HG03460 (cell line): ENCODE measurements at regions not wholly inside any gene's neighbourhood (a gene's known extent, or its start where the extent isn't known, plus 50 kb on each side); places are given as distances from the start of the nearest gene placed in this dataset.
"Not testable (repeated sequence)": the region's sequence is repeated elsewhere in the genome, so short reads cannot be mapped to it uniquely, and the experiment has no call there.

Experiments used
- ATAC-seq: cut with Tn5 transposase; IDR thresholded peaks from one replicate; pipeline ENCODE4 v1.9.1; 2021; ENCODE audit not compliant: unreplicated experiment

DNA sequence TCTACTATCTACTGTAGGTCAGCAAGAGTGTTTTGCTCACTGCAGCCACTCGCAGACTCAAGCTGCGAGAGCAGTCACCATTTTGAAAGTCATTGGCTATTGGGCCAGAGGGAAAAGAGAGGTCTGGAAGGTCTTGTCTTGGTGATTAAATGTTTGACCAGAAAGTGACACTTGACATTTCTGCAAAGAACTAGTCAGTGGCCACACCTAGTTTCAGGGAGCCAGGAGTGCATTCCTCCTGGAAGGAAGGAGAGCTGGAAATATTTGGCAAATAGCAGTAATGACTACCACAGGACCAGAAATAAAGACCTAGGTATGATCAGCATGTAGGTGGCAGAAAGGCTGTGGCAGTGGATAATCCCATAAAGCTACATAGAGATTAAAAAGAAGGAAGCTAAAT is 440.0 kb upstream of the PLXNA2 start:
- no peak for ATAC-seq

DNA sequence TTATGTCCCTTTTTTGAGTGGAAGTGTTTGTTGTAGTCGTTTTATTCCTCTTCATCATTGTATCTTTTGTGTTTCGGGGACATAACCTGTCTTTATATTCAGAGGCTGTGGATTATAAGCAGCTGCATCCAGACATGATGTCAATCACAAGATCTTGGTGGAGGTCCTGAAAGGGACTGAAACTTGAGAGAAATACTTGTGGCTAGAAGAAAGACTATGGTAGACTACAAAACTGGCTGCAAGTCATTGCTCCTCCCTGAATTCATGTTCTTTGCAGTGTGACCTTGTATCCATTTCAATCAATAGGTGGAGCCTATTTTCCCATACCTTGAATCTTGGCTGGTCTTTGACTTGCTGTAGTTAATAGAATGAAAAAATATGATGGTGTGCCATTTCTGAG is 442.4 kb upstream of the PLXNA2 start:
- no peak for ATAC-seq

DNA sequence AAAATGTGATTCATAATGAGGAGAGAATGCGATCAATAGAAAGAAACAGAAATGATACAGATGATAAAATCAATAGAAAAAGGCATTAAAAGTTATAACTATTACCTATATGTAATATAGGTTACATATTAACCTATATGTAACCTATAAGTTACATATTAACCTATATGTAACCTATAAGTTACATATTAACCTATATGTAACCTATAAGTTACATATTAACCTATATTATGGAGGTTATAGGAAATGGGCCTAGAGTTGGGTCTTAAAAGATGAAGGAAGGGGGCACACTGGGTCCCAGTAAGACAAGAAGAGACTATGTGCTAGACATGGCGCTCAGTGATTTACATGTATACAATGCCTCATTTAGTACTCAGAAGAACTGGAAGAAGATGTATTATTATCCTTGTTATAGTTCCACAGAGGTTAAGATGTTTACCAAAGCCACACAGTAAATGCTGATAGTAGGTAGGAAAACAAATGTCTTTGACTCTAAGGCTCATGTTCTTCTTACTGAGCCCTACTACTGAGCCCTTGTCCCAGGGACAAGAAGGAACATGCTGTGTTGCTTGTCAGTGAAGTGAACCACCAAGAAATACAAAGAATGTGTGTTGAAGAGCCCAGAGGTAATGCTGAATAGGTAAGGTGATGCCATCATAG is 444.6 kb upstream of the PLXNA2 start:
- ATAC-seq: no peak

DNA sequence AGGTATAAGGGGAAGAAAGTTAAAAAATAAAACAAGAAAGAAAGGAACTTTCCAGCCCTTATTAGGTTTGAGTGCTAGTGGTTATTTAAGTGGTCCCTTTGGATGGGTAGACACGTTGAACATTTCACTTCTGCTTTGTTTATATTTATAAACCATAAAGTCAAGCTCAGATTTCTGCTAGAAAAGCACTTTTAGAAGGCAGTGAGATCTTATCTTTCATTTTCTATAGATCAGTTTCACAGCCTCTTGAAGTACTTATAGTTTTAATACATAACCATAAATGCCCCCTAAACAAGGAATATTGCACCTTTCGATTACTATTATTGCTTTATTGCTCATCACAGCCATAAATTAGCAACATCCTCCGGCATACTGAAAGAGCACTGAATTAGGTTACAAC is 446.8 kb upstream of the PLXNA2 start:
- no peak for ATAC-seq

DNA sequence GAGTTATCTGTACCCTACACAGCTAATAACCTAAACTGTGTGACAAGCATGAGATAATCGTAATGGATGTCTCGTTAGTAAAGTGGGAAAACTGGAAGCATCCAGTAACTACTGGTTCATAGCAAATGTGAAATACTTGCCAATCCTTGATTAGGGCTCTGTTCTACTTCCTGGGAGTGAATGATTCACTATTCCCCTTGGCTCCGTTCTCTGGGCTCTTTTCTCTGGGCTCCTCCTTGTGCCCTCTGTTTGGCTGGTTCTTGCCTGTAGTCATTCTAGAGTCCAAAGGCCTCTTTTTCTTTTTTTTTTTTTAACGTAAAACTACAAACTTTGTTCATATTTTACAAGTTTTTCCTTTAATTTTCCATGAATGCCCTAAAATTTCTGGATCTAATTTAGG is 465.8 kb upstream of the PLXNA2 start:
- no peak for ATAC-seq

DNA sequence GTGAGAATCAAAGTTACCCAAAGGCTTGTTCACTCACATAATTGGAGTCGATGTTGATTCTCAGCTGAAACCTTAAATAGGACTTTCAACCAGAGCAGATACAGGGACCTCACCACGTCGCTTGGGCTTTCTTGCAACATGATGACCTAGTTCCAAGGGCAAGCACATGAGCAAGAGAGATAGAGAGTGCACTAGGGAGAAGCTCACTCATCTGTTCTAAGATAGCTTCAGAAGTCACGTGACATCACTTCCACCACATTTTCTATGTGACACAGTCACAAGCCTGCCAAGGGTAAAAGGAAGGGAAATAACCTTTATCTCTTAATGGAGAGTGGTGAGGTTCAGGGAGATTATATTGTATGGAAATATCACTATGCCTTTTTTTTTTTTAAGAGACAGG is 470.1 kb upstream of the PLXNA2 start:
- no peak for ATAC-seq

DNA sequence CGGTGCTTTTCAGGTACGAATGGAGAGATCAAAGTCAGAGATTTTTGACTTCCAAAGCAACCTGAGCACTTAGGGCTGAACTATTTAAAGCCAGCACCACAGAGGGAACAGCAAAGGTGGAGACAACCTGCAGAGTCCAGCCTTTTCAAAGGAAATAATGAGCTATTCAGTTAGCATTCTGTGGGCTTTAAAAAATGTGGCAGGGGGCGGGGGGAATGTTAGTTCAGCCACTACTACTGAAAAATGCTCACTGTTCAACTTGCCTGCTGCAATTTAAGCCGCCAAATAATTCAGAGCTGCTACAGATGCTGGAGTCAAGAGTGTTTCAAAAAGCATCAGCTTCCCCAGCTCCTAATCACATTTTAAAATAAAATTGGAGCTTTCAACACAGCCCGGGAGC is 473.3 kb upstream of the PLXNA2 start:
- no peak for ATAC-seq

DNA sequence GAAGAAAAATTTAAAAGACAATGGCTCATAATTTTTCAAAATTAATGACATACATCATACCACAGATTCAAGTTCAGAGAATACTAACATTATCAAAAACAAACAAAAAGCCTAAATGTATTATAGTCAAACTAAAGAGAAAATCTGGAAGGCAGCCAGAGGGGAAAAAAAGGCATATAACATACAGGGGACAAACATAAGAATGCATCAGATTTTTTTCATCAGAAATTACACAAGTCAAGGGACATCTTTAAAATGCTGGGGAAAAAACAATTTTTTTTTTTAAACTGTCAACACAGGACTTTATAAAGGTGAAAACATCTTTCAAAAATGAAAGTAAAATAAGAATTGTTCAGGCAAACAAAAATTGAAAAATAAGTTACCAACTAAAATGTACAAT is 478.4 kb upstream of the PLXNA2 start:
- no peak for ATAC-seq

DNA sequence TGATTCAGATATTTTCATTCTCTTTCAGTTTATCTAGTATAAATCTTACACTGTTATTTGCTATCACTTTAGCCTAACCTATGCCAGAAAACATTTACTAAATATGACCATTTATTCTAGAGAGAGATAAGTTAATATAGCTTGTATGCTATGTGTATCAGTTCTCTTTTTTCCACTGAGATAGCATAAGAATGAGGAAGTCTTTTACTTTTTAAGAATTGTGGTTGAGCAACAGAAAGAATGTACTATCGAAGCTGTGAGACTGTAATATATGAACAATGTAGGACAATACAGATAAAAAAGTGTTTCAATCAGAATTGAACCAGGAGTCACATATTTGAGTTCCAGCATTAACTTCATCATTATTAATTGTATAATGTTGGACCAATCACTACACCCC is 479.9 kb upstream of the PLXNA2 start:
- no peak for ATAC-seq

DNA sequence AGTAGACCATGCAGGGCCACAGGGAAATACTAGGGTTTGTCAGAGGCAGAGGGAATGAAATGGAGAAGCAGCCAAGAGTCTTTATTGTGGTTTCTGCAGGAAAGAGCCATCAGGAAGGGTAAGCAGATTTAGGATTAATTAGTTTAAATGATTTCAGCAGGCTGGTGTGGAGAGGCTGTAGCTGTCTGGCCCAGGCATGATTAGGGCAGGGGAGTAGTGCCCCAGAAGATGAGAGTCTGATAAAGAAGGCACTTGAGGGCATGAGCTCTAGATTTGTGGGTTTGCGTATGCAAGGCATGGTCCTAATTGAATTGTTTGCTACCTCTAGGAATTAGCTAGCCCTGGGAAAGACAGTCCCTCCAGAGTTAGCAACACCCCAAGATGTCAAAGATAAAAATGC is 484.6 kb upstream of the PLXNA2 start:
- no peak for ATAC-seq

DNA sequence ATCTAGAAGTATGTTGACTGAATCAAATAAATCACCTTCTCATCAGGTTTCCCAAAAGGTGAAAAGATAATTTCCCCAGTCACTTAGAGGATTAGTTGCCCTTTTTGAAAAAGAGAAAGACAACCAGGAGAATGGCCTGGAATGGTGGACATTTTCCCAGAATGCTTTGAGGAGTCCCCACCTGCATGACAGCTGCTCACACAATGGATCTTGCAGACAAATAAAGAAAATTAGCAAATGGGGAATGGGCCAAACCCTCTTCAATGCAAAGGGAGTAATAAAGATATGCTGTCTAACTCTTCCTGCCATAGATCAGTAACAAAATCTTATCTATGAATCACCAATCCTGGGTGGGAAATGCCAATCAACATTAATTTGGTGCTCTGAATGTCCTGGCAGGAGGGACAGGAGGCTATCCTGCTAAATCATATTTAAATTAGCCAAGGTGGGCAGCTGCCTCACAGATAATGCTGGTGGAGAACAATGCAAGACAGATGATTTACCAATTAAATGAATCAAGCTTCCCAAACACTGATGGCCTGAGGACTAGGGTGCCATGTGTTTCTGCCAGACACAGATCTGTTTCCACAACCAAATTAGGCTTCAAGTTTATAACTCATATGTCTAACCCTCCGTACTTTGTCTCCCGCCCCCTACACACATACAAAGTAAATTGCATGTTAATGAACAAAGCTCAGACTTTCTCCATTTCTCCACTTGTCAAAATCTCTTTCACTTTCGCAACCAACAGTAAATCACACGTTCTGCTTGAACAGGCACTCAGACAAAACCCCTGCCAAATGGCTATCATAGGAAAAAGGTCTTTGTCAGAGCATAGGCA is 488.0 kb upstream of the PLXNA2 start:
- ATAC-seq: peak; percentile 97

DNA sequence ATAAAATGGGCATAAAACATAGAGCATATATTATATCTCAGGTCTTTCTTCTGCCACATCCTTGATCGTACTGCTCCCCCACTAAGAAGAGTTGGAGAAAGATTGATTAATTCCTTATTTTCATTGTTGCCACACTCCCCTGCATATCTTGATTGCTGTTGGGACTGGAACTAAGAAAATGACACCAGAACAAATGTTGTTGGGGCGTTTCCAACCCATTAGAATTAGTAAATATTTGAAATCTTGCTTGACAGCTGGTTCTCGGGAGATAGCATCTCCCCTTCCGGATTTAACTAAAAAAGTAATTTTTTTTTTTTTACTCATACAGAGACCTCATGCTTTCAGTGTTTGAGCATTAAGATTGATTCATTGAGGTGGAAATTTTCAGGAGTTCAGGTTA is 493.0 kb upstream of the PLXNA2 start:
- no peak for ATAC-seq

DNA sequence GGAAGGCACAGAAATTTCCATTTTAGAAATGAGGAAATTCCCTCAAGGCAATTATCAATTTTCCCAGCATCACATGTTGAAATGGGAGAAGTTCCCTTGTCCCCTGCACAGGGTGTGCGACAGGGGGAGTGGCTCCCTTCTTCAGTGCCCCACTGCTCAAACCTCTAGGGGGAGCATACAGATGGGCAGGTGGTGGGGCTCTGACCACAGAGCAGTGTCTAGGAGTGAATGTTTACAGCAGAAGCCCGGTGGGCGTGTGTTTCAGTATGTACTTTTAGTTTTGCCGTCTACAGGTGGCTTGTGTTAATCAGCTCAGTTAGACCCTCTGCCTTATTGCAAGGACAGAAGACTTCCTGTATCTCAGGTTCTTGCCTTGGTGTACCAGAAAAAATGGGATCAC is 493.7 kb upstream of the PLXNA2 start:
- peak; percentile 89 for ATAC-seq

DNA sequence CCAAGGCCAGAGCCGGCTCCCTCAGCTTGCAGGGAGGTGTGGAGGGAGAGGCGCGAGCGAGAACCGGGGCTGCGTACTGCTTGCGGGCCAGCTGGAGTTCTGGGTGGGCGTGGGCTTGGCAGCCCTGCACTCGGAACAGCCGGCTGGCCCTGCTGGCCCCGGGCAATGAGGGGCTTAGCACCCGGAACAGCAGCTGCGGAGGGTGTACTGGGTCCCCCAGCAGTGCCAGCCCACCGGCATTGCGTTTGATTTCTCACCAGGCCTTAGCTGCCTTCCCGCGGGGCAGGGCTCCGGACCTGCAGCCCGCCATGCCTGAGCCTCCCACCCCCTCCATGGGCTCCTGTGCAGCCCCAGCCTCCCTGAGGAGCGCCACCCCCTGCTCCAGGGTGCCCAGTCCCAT is 495.5 kb upstream of the PLXNA2 start:
- not testable (repeated sequence) for ATAC-seq

DNA sequence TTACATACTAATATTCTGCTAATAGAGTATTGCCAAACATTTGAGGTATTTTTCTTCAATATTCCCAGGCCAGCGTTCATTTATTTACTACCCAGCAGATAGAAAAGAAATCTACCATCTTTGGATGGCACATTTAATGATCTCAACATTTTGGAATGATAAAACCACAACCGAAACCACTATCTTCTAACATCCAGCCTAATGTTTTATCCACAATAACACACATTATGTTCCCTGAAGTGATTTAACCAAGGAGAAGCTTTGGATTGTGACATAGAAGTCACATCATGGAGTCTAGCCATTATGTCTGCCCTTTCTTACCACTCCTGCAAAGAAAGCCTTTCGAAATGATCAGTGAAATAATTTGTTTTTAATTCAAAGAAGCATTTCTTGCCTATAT is 497.1 kb upstream of the PLXNA2 start:
- no peak for ATAC-seq

DNA sequence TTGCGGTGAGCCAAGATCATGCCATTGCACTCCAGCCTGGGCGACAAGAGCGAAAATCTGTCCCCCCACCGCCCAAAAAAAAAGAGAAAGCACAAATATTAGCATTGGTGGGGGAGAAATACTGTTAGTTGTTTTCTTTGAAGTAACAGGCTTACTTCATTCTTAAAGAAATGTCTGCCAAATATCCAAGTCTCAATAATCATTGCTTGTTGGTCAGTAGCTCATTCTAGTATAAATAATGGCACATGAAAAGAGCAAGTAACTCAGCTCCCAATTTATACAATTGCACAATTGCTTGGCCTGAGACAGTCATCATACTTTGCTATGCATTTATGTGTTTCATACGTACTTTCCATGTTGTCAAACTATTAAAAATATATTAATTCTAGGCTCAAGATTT is 499.2 kb upstream of the PLXNA2 start:
- no peak for ATAC-seq

DNA sequence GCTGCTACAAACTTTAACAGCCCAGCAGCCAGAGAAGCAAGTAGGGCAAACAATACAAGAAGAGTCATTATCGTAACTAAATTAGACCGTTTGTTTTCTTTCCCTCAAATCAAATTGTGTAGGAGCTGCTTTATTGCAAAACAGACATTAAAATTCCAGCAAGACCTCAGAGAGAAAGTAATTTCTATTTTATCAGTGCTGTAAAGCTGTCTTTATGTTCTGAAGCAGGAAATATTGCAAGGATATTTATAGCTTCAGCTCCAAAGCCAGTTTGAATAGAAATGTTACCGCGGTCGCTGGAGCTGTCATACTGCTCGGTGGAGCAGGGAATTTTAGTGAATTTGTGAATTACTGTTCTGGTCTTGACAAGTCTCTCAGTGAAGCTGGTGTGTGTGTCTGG is 503.8 kb upstream of the PLXNA2 start:
- ATAC-seq: no peak

DNA sequence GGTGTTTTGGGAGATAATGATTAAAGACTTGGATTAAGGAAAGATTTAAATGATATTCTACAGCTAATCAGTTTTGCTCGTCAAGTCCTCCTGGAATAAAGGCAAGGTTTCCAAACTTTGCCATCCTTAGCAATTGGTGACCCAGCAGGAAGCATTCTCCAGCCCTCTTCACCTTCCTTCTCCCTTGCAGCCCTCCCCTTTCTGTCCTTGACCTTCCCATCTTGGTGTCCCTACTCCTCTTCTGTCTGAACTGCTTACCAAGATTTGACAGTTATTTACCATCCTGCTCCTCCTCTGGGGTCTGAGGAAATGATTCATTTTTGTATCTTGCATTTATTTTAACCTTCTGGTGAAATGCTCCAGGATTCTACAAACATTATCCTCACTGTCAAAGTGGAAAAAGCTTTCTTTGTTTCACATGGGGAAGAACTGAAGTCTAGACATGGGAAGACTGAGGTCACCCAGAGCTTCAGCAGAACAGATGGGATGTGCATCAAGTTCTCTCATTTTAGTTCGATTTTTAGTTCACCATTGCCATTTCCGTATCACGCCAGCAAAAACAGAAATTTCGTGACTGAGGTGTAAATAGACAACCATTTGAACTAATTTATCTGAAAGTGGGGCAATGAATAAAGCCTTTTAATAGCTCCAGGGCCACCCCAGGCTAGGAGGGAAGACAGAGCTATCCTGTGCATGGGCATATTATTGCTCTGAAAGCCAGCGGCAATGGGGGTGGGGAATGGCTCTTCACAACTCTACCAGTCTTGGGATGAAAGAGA is 504.4 kb upstream of the PLXNA2 start:
- ATAC-seq: no peak

DNA sequence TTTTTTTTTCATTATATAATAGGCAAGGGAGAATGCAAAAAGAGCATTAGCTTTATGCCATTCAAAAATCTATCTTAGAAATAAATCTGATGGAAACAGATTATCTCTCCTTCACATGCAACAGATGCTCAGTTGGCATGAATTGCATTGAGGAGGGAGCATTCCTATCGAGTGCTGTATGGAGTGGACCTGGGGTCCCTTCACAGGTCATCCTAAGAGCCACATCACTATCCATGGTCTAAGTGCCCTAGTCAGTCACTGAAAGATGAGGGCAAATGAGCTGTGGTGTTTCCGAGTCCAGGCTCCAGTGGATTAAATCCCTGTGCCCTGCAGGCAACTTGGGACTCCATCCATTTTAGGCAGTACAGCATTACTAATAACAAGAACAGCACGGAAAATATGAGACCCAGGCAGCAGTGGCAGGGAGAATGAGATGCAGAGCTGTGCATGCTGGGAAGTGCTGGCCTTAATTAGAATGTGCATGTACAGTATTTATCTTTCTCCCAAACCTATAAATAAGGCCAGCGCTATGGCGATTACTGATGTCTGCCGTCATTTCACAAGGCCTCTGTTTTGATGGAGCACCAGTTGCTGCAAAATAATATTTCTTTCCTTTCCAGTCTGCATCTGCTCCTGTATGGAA is 512.3 kb upstream of the PLXNA2 start:
- no peak for ATAC-seq

DNA sequence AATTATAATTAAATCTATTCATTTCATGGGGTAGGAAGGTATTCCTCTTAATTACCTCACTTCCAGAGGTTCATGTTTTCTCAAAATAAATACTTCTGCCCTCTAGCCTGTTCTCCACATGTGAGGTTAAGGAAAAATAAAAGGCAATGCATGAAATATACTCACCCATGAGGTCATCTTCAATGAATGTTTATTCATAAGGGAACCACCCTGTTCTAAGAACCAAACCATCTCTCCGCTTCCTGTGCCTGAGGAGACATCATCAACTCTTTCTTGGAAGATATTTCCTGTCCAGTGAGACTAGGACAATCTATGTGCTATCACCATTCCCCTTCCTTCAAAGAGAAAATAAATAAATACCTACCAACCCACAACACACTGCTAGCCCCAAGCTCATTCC is 513.7 kb upstream of the PLXNA2 start:
- no peak for ATAC-seq

DNA sequence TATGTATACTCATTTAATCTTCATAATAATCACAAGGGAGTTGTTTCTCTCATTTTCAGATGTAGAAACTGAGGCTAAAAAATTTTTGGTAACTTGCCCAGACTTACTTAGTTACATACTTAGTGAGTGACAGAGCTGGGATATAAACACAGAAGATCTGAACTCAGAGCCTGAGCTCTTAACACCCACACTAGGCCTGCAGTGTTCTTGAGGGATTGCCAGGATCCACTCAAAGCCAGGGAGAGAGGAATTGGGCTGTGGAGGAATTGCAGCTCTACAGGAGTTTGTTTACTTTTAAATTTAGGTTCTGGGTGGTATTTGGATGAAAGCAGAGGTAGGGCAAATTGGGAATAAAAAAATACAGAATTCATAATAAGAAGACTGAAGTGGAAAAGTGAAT is 515.1 kb upstream of the PLXNA2 start:
- ATAC-seq: no peak

DNA sequence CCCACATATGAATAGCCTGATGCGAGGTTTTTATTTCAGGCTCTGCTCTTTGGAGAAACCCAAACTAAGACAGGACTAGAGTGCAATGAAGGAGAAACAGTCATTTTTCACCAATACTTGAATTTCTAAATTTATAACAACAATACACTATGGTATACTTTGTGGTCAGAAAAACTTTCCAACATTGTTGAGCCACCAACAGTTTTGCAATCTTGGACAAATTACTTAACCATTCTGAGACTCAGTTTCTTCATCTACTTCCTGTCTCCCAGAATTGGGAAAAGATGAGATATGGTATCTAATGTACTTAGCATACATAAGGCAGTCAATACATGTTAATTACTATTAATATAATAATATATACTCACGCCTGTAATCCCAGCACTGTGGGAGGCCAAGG is 519.8 kb upstream of the PLXNA2 start:
- ATAC-seq: no peak
